ENCODE measurements at regions not wholly inside any gene's neighbourhood (a gene's known extent, or its start where the extent isn't known, plus 50 kb on each side); places are given as distances from the start of the nearest gene placed in this dataset.

- TF ChIP-seq, protein P1, sequence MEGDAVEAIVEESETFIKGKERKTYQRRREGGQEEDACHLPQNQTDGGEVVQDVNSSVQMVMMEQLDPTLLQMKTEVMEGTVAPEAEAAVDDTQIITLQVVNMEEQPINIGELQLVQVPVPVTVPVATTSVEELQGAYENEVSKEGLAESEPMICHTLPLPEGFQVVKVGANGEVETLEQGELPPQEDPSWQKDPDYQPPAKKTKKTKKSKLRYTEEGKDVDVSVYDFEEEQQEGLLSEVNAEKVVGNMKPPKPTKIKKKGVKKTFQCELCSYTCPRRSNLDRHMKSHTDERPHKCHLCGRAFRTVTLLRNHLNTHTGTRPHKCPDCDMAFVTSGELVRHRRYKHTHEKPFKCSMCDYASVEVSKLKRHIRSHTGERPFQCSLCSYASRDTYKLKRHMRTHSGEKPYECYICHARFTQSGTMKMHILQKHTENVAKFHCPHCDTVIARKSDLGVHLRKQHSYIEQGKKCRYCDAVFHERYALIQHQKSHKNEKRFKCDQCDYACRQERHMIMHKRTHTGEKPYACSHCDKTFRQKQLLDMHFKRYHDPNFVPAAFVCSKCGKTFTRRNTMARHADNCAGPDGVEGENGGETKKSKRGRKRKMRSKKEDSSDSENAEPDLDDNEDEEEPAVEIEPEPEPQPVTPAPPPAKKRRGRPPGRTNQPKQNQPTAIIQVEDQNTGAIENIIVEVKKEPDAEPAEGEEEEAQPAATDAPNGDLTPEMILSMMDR (IDR thresholded peaks at IDR 0.05 in 4 of 5, conservative IDR thresholded peaks at IDR 0.05 in 1 of 5) = no peak
- no peak for TF ChIP-seq POLR2A (IDR thresholded peaks at IDR 0.05)
Observed at GRCh38 chr2:118644190-118644589, 203.3 kb downstream of the EN1 start.
